UCSD-AML1 (cell line): ENCODE measurements at regions not wholly inside any gene's neighbourhood (a gene's known extent, or its start where the extent isn't known, plus 50 kb on each side); places are given as distances from the start of the nearest gene placed in this dataset.

ENCODE experiments used
- DNase-seq: peaks from one replicate; lab custom pipeline; 2025; ENCODE audit not compliant: unreplicated experiment; lab: John Stamatoyannopoulos, UW

- no peak for DNase-seq
Measured at GRCh38 chr6:4591218-4591617, 185.0 kb upstream of the CDYL start.

- no peak for DNase-seq
Measured at GRCh38 chr6:4589295-4589694, 186.9 kb upstream of the CDYL start.

GRCh38 chr6:4588581-4588980, 187.6 kb upstream of the CDYL start:
- DNase-seq: no peak

- DNase-seq: no peak
Measured at GRCh38 chr6:4588163-4588562, 188.0 kb upstream of the CDYL start.

- DNase-seq: no peak
Measured at GRCh38 chr6:4587171-4587570, 189.0 kb upstream of the CDYL start.

GRCh38 chr6:4586469-4586859, 189.7 kb upstream of the CDYL start:
- no peak for DNase-seq

- no peak for DNase-seq
Measured at GRCh38 chr6:4585682-4586468, 190.3 kb upstream of the CDYL start.

- no peak for DNase-seq
Measured at GRCh38 chr6:4584801-4585200, 191.4 kb upstream of the CDYL start.

GRCh38 chr6:4582506-4583417, 193.4 kb upstream of the CDYL start:
- no peak for DNase-seq

GRCh38 chr6:4581468-4582385, 194.5 kb upstream of the CDYL start:
- no peak for DNase-seq

GRCh38 chr6:4580361-4580760, 195.8 kb upstream of the CDYL start:
- no peak for DNase-seq

GRCh38 chr6:4577406-4577805, 198.8 kb upstream of the CDYL start:
- DNase-seq: no peak

GRCh38 chr6:4575714-4576113, 200.5 kb upstream of the CDYL start:
- DNase-seq: no peak

GRCh38 chr6:4574007-4574406, 202.2 kb upstream of the CDYL start:
- DNase-seq: no peak

GRCh38 chr6:4571011-4571410, 205.2 kb upstream of the CDYL start:
- no peak for DNase-seq

- no peak for DNase-seq
Measured at GRCh38 chr6:4568138-4568537, 208.1 kb upstream of the CDYL start.

- DNase-seq: no peak
Measured at GRCh38 chr6:4567141-4567540, 209.1 kb upstream of the CDYL start.

- DNase-seq: no peak
Measured at GRCh38 chr6:4565301-4566250, 210.6 kb upstream of the CDYL start.

GRCh38 chr6:4564801-4565271, 211.4 kb upstream of the CDYL start:
- DNase-seq: no peak

- no peak for DNase-seq
Measured at GRCh38 chr6:4563877-4564276, 212.3 kb upstream of the CDYL start.
